Dedifferentiated amniotic fluid mesenchymal stem cell (primary cell): ENCODE measurements at regions not wholly inside any gene's neighbourhood (a gene's known extent, or its start where the extent isn't known, plus 50 kb on each side); places are given as distances from the start of the nearest gene placed in this dataset.
"Not testable (repeated sequence)": the region's sequence is repeated elsewhere in the genome, so short reads cannot be mapped to it uniquely, and the experiment has no call there.

Experiments
- DNase-seq: peaks from one replicate; pipeline ENCODE4 v3.0.0-alpha.2; 2016; ENCODE audit errors: extremely low spot score

GRCh38 chr10:15428681-15429080 is 57.6 kb upstream of the FAM171A1 start:
- no peak for DNase-seq

- DNase-seq: peak; percentile 78
Measured at GRCh38 chr10:15427843-15428414, 56.8 kb upstream of the FAM171A1 start.

DNA sequence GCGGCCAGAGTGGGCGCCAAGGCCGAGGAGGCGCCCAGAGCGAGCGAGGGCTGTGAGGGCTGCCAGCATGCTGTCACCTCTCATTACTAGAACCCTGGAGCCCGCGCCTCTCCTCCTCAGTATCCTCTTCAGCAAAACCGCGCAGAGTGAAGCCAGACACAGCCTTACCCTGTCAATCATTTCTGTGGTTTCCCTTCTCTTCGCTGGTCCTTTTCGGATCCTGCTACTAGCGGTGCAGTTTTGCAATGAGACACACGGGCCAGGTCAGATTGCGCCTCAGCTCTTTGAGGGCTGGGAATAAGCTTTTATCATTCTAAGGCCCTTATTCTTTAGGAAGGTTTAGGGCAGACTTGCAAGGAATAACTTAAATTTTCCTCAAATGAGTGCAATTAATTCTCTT is 55.5 kb upstream of the FAM171A1 start:
- no peak for DNase-seq

GRCh38 chr10:15426115-15426514 is 55.0 kb upstream of the FAM171A1 start:
- no peak for DNase-seq

- DNase-seq: not testable (repeated sequence)
Measured at GRCh38 chr10:15421875-15422274, 50.8 kb upstream of the FAM171A1 start.
